ENCODE measurements at regions not wholly inside any gene's neighbourhood (a gene's known extent, or its start where the extent isn't known, plus 50 kb on each side); places are given as distances from the start of the nearest gene placed in this dataset.

GRCh38 chr18:78713726-78714125, 265.9 kb upstream of the SALL3 start:
- no peaks in the 10 kb centered on the region for H3K4me1 ChIP-seq (ENCODE audit: control insufficient read depth, insufficient read depth, low read length, poor library complexity, severe bottlenecking)
- no peak overlapping the region for H3K27ac ChIP-seq (ENCODE audit: insufficient read depth, low read length, poor library complexity, severe bottlenecking)
- DNase-seq = no peak
- H3K36me3 ChIP-seq (ENCODE audit: control insufficient read depth, insufficient read depth, low read length) = no peaks in the 10 kb centered on the region
- no peak overlapping the region for H3K4me3 ChIP-seq (ENCODE audit: insufficient read depth, low read depth, low read length, poor library complexity, severe bottlenecking)
- H3K9me3 ChIP-seq (ENCODE audit: control insufficient read depth, low read length) = no peaks in the 10 kb centered on the region
- no peaks in the 10 kb centered on the region for H3K27me3 ChIP-seq (replicated peaks; ENCODE audit: control insufficient read depth, insufficient read depth, low read length, poor library complexity, severe bottlenecking)

GRCh38 chr18:78716022-78716421, 263.6 kb upstream of the SALL3 start:
- no peak for DNase-seq
- H3K27ac ChIP-seq (ENCODE audit: insufficient read depth, low read length, poor library complexity, severe bottlenecking) = no peak overlapping the region
- no peaks in the 10 kb centered on the region for H3K36me3 ChIP-seq (ENCODE audit: control insufficient read depth, insufficient read depth, low read length)
- no peaks in the 10 kb centered on the region for H3K9me3 ChIP-seq (ENCODE audit: control insufficient read depth, low read length)
- no peak overlapping the region for H3K4me3 ChIP-seq (ENCODE audit: insufficient read depth, low read depth, low read length, poor library complexity, severe bottlenecking)
- H3K27me3 ChIP-seq (replicated peaks; ENCODE audit: control insufficient read depth, insufficient read depth, low read length, poor library complexity, severe bottlenecking) = no peaks in the 10 kb centered on the region
- H3K4me1 ChIP-seq (ENCODE audit: control insufficient read depth, insufficient read depth, low read length, poor library complexity, severe bottlenecking) = no peaks in the 10 kb centered on the region

- DNase-seq = no peak
These were observed 263.0 kb upstream of the SALL3 start for GRCh38 chr18:78716581-78716980.

GRCh38 chr18:78717051-78717765, 262.4 kb upstream of the SALL3 start:
- H3K4me3 ChIP-seq (ENCODE audit: insufficient read depth, low read depth, low read length, poor library complexity, severe bottlenecking) = no peak overlapping the region
- H3K27me3 ChIP-seq (replicated peaks; ENCODE audit: control insufficient read depth, insufficient read depth, low read length, poor library complexity, severe bottlenecking) = no peaks in the 10 kb centered on the region
- DNase-seq = no peak
- H3K9me3 ChIP-seq (ENCODE audit: control insufficient read depth, low read length) = no peaks in the 10 kb centered on the region
- H3K27ac ChIP-seq (ENCODE audit: insufficient read depth, low read length, poor library complexity, severe bottlenecking) = no peak overlapping the region
- H3K36me3 ChIP-seq (ENCODE audit: control insufficient read depth, insufficient read depth, low read length) = no peaks in the 10 kb centered on the region
- H3K4me1 ChIP-seq (ENCODE audit: control insufficient read depth, insufficient read depth, low read length, poor library complexity, severe bottlenecking) = no peaks in the 10 kb centered on the region

More at GRCh38 chr18:78716581-78716980, 263.0 kb upstream of the SALL3 start:
- H3K4me1 ChIP-seq (ENCODE audit: control insufficient read depth, insufficient read depth, low read length, poor library complexity, severe bottlenecking) = no peaks in the 10 kb centered on the region
- no peaks in the 10 kb centered on the region for H3K36me3 ChIP-seq (ENCODE audit: control insufficient read depth, insufficient read depth, low read length)
- no peaks in the 10 kb centered on the region for H3K9me3 ChIP-seq (ENCODE audit: control insufficient read depth, low read length)
- H3K4me3 ChIP-seq (ENCODE audit: insufficient read depth, low read depth, low read length, poor library complexity, severe bottlenecking) = no peak overlapping the region
- no peak overlapping the region for H3K27ac ChIP-seq (ENCODE audit: insufficient read depth, low read length, poor library complexity, severe bottlenecking)
- no peaks in the 10 kb centered on the region for H3K27me3 ChIP-seq (replicated peaks; ENCODE audit: control insufficient read depth, insufficient read depth, low read length, poor library complexity, severe bottlenecking)

GRCh38 chr18:78717766-78718150, 261.9 kb upstream of the SALL3 start:
- Histone ChIP-seq H3K4me3 (ENCODE audit: insufficient read depth, low read depth, low read length, poor library complexity, severe bottlenecking) (no peak overlapping the region), H3K4me1 (ENCODE audit: control insufficient read depth, insufficient read depth, low read length, poor library complexity, severe bottlenecking) (no peaks in the 10 kb centered on the region), H3K36me3 (ENCODE audit: control insufficient read depth, insufficient read depth, low read length) (no peaks in the 10 kb centered on the region), H3K27ac (ENCODE audit: insufficient read depth, low read length, poor library complexity, severe bottlenecking) (no peak overlapping the region), H3K9me3 (ENCODE audit: control insufficient read depth, low read length) (no peaks in the 10 kb centered on the region), H3K27me3 (replicated peaks; ENCODE audit: control insufficient read depth, insufficient read depth, low read length, poor library complexity, severe bottlenecking) (no peaks in the 10 kb centered on the region)
- DNase-seq = no peak

GRCh38 chr18:78719821-78720220, 259.8 kb upstream of the SALL3 start:
- Histone ChIP-seq H3K27me3 (replicated peaks; ENCODE audit: control insufficient read depth, insufficient read depth, low read length, poor library complexity, severe bottlenecking) (no peaks in the 10 kb centered on the region), H3K36me3 (ENCODE audit: control insufficient read depth, insufficient read depth, low read length) (no peaks in the 10 kb centered on the region), H3K9me3 (ENCODE audit: control insufficient read depth, low read length) (no peaks in the 10 kb centered on the region), H3K4me1 (ENCODE audit: control insufficient read depth, insufficient read depth, low read length, poor library complexity, severe bottlenecking) (no peaks in the 10 kb centered on the region), H3K27ac (ENCODE audit: insufficient read depth, low read length, poor library complexity, severe bottlenecking) (no peak overlapping the region), H3K4me3 (ENCODE audit: insufficient read depth, low read depth, low read length, poor library complexity, severe bottlenecking) (no peak overlapping the region)
- DNase-seq = no peak

GRCh38 chr18:78720456-78721237, 259.0 kb upstream of the SALL3 start:
- Histone ChIP-seq H3K4me1 (ENCODE audit: control insufficient read depth, insufficient read depth, low read length, poor library complexity, severe bottlenecking) (no peaks in the 10 kb centered on the region), H3K4me3 (ENCODE audit: insufficient read depth, low read depth, low read length, poor library complexity, severe bottlenecking) (no peak overlapping the region), H3K36me3 (ENCODE audit: control insufficient read depth, insufficient read depth, low read length) (no peaks in the 10 kb centered on the region), H3K27me3 (replicated peaks; ENCODE audit: control insufficient read depth, insufficient read depth, low read length, poor library complexity, severe bottlenecking) (no peaks in the 10 kb centered on the region), H3K27ac (ENCODE audit: insufficient read depth, low read length, poor library complexity, severe bottlenecking) (no peak overlapping the region), H3K9me3 (ENCODE audit: control insufficient read depth, low read length) (no peaks in the 10 kb centered on the region)
- DNase-seq = no peak

- H3K27ac ChIP-seq (ENCODE audit: insufficient read depth, low read length, poor library complexity, severe bottlenecking) = no peak overlapping the region
These were observed 258.3 kb upstream of the SALL3 start for GRCh38 chr18:78721238-78721875.

GRCh38 chr18:78721981-78722380, 257.6 kb upstream of the SALL3 start:
- H3K4me3 ChIP-seq (ENCODE audit: insufficient read depth, low read depth, low read length, poor library complexity, severe bottlenecking) = no peak overlapping the region
- H3K4me1 ChIP-seq (ENCODE audit: control insufficient read depth, insufficient read depth, low read length, poor library complexity, severe bottlenecking) = no peaks in the 10 kb centered on the region
- no peaks in the 10 kb centered on the region for H3K36me3 ChIP-seq (ENCODE audit: control insufficient read depth, insufficient read depth, low read length)
- H3K9me3 ChIP-seq (ENCODE audit: control insufficient read depth, low read length) = no peaks in the 10 kb centered on the region
- no peak overlapping the region for H3K27ac ChIP-seq (ENCODE audit: insufficient read depth, low read length, poor library complexity, severe bottlenecking)
- H3K27me3 ChIP-seq (replicated peaks; ENCODE audit: control insufficient read depth, insufficient read depth, low read length, poor library complexity, severe bottlenecking) = no peaks in the 10 kb centered on the region
- DNase-seq = no peak

More at GRCh38 chr18:78721238-78721875, 258.3 kb upstream of the SALL3 start:
- Histone ChIP-seq H3K27me3 (replicated peaks; ENCODE audit: control insufficient read depth, insufficient read depth, low read length, poor library complexity, severe bottlenecking) (no peaks in the 10 kb centered on the region), H3K9me3 (ENCODE audit: control insufficient read depth, low read length) (no peaks in the 10 kb centered on the region), H3K4me1 (ENCODE audit: control insufficient read depth, insufficient read depth, low read length, poor library complexity, severe bottlenecking) (no peaks in the 10 kb centered on the region), H3K4me3 (ENCODE audit: insufficient read depth, low read depth, low read length, poor library complexity, severe bottlenecking) (no peak overlapping the region), H3K36me3 (ENCODE audit: control insufficient read depth, insufficient read depth, low read length) (no peaks in the 10 kb centered on the region)
- no peak for DNase-seq

GRCh38 chr18:78722386-78722785, 257.2 kb upstream of the SALL3 start:
- no peak for DNase-seq
- Histone ChIP-seq H3K4me3 (ENCODE audit: insufficient read depth, low read depth, low read length, poor library complexity, severe bottlenecking) (no peak overlapping the region), H3K4me1 (ENCODE audit: control insufficient read depth, insufficient read depth, low read length, poor library complexity, severe bottlenecking) (no peaks in the 10 kb centered on the region), H3K36me3 (ENCODE audit: control insufficient read depth, insufficient read depth, low read length) (no peaks in the 10 kb centered on the region), H3K27ac (ENCODE audit: insufficient read depth, low read length, poor library complexity, severe bottlenecking) (no peak overlapping the region), H3K9me3 (ENCODE audit: control insufficient read depth, low read length) (no peaks in the 10 kb centered on the region), H3K27me3 (replicated peaks; ENCODE audit: control insufficient read depth, insufficient read depth, low read length, poor library complexity, severe bottlenecking) (no peaks in the 10 kb centered on the region)

Measured in effector memory CD4-positive, alpha-beta T cell (primary cell).